ENCODE measurements at regions not wholly inside any gene's neighbourhood (a gene's known extent, or its start where the extent isn't known, plus 50 kb on each side); places are given as distances from the start of the nearest gene placed in this dataset.

DNA sequence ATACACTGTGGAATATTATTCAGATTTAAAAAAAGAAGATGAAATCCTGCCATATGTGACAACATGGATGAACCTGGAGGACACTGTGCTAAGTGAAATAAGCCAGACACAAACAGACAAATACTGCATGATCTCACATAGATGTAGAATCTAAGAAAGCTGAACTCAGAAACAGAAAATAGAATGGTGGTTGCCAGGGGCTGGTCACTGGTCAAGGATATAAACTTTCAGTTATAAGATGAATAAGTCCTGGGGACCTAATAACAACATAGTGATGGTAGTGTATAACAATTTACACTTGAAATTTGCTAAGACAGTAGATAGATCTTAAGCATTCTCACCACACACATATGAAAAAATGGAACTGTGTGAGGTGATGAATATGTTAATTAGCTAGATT is 161.3 kb upstream of the TMCC3 start:
- peaks cover 3% of the 10 kb centered on the region for H3K36me3 Mint-ChIP-seq (ENCODE audit: low read depth)
- CTCF ChIA-PET = interaction anchor here (0.7 kb wide), 1 partner anchor 197 kb away, joined by 3 read pairs; no protein-coding TSS in a partner anchor
- no peak overlapping the region for H3K27ac Mint-ChIP-seq
- peaks cover 5% of the 10 kb centered on the region for H3K27me3 Mint-ChIP-seq
- POLR2A ChIA-PET = interaction anchor here (0.6 kb wide), 1 partner anchor 484 kb away, joined by 4 read pairs; no protein-coding TSS in a partner anchor
- no peak overlapping the region for H3K4me3 Mint-ChIP-seq
- ATAC-seq (no peak), DNase-seq (no peak)
- intact Hi-C loops (cut with DNase I, micrococcal nuclease) = no loop called here
- peaks cover 27% of the 10 kb centered on the region for H3K9me3 Mint-ChIP-seq (ENCODE audit: low read depth)
- no peaks in the 10 kb centered on the region for H3K4me1 Mint-ChIP-seq

DNA sequence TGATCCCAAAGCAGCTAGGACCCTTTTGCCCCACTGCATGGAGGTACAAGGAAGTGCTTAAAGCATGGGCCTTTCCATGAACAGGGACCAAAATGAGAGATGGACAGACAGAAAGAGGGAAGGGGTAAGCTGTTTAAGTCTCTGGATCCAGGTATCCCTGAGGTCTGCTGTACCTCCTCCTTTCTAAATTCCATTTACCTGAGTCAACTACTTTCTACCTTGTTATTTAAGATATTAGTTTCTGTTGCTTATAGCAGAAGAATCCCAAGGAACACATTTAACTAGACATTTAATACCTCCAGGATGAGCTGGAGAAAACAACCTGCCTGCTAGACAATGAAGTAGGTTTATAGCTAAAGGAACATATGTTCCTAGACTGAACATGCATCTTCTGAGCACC is 157.6 kb upstream of the TMCC3 start:
- Mint-ChIP-seq H3K27ac (no peak overlapping the region), H3K4me1 (no peaks in the 10 kb centered on the region), H3K9me3 (ENCODE audit: low read depth) (peaks cover 15% of the 10 kb centered on the region), H3K4me3 (no peak overlapping the region), H3K27me3 (peaks cover 5% of the 10 kb centered on the region), H3K36me3 (ENCODE audit: low read depth) (no peaks in the 10 kb centered on the region)
- ChIA-PET POLR2A (no interaction called here), CTCF (interaction anchor here (0.7 to 2.1 kb wide), 3 partner anchors 19 to 264 kb away, joined by 3 to 6 read pairs (median 5); no protein-coding TSS in a partner anchor)
- no peak for ATAC-seq
- DNase-seq = no peak
- intact Hi-C loops (cut with DNase I, micrococcal nuclease) = no loop called here

DNA sequence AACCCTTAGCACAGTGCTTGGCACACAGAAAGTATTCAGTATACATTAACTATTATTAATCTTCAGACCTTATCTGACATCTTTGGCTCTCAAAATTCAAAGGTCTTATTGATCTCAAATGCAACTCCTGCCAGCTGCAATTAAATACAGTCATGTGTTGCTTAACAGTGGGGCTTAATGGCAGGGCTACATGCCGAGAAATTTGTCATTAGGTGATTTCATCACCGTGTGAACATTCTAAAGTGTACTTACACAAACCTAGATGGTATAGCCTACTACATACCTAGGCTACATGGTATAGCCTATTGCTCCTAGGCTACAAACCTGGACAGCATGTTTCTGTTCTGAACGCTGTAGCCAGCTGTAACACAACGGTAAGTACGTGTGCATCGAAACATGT is 156.3 kb upstream of the TMCC3 start:
- no peak for DNase-seq

GRCh38 chr12:94805749-94806529 is 155.6 kb upstream of the TMCC3 start:
- intact Hi-C loops (cut with DNase I, micrococcal nuclease) = no loop called here
- ChIA-PET POLR2A (no interaction called here), CTCF (interaction anchor here (0.5 kb wide), 1 partner anchor 395 kb away, joined by 3 read pairs; no protein-coding TSS in a partner anchor)
- H3K9me3 Mint-ChIP-seq (ENCODE audit: low read depth) = peaks cover 5% of the 10 kb centered on the region
- ATAC-seq (no peak), DNase-seq (no peak)
- H3K36me3 Mint-ChIP-seq (ENCODE audit: low read depth) = no peaks in the 10 kb centered on the region
- H3K27ac Mint-ChIP-seq = no peak overlapping the region
- H3K27me3 Mint-ChIP-seq = peaks cover 5% of the 10 kb centered on the region
- H3K4me1 Mint-ChIP-seq = no peaks in the 10 kb centered on the region
- no peak overlapping the region for H3K4me3 Mint-ChIP-seq

More for the DNA sequence above, 156.3 kb upstream of the TMCC3 start:
- ATAC-seq = no peak
- Mint-ChIP-seq H3K4me1 (no peaks in the 10 kb centered on the region), H3K4me3 (no peak overlapping the region), H3K27me3 (peaks cover 5% of the 10 kb centered on the region), H3K27ac (no peak overlapping the region), H3K36me3 (ENCODE audit: low read depth) (no peaks in the 10 kb centered on the region), H3K9me3 (ENCODE audit: low read depth) (peaks cover 9% of the 10 kb centered on the region)
- intact Hi-C loops (cut with DNase I, micrococcal nuclease) = no loop called here
- CTCF ChIA-PET = interaction anchor here (0.5 to 0.7 kb wide), 2 partner anchors 140 to 394 kb away, joined by 3 to 4 read pairs; no protein-coding TSS in a partner anchor
- POLR2A ChIA-PET = no interaction called here

DNA sequence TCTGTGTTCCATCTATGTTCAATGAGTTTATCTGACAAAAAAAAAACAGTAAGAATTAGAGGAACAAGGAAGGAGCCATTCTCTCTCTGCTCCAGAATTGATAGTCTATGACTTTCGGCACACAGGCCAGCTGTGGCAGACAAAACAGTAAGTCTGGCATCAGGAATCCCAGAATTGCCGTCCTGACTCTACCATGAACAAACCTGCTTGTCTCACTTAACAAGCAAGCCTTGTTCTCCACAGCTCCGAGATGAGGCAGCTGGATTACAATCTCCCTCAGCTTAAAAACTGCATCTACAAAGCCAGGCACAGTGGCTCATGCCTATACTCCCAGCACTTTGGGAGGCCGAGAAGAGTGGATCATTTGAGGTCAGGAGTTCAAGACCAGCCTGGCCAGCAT is 153.6 kb upstream of the TMCC3 start:
- intact Hi-C loops (cut with DNase I, micrococcal nuclease) = no loop called here
- DNase-seq (no peak), ATAC-seq (no peak)
- Mint-ChIP-seq H3K36me3 (ENCODE audit: low read depth) (no peaks in the 10 kb centered on the region), H3K4me3 (no peak overlapping the region), H3K27ac (no peak overlapping the region), H3K27me3 (peaks cover 2% of the 10 kb centered on the region), H3K9me3 (ENCODE audit: low read depth) (no peaks in the 10 kb centered on the region), H3K4me1 (no peaks in the 10 kb centered on the region)
- ChIA-PET POLR2A (no interaction called here), CTCF (no interaction called here)

GRCh38 chr12:94802796-94803195 is 152.4 kb upstream of the TMCC3 start:
- DNase-seq (no peak), ATAC-seq (no peak)
- Mint-ChIP-seq H3K36me3 (ENCODE audit: low read depth) (no peaks in the 10 kb centered on the region), H3K27ac (no peak overlapping the region), H3K27me3 (peaks cover 2% of the 10 kb centered on the region), H3K4me3 (no peak overlapping the region), H3K4me1 (no peaks in the 10 kb centered on the region), H3K9me3 (ENCODE audit: low read depth) (no peaks in the 10 kb centered on the region)
- intact Hi-C loops (cut with DNase I, micrococcal nuclease) = no loop called here
- ChIA-PET CTCF (no interaction called here), POLR2A (no interaction called here)

DNA sequence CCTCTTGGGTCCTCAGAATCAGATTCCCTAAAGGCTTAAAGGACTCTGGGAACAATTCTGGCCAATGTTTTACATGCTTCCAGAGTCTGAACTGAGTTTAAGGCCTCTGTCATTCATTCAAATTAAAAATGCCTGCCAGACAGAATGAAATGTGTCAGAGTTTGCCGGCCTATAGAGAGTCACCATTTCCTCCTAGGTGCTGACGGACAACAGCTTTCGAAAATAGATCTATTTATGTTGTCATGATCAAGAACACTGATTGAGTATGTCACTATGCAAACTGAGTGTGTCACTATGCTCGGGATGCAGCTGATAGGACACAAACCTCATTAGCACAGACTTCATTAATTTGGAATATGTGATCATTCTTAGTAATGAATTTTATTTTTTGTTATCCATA is 151.4 kb upstream of the TMCC3 start:
- ATAC-seq (no peak), DNase-seq (no peak)
- H3K4me1 Mint-ChIP-seq = no peaks in the 10 kb centered on the region
- no peak overlapping the region for H3K4me3 Mint-ChIP-seq
- H3K27ac Mint-ChIP-seq = no peak overlapping the region
- ChIA-PET CTCF (no interaction called here), POLR2A (no interaction called here)
- H3K9me3 Mint-ChIP-seq (ENCODE audit: low read depth) = no peaks in the 10 kb centered on the region
- no peaks in the 10 kb centered on the region for H3K36me3 Mint-ChIP-seq (ENCODE audit: low read depth)
- H3K27me3 Mint-ChIP-seq = no peaks in the 10 kb centered on the region
- intact Hi-C loops (cut with DNase I, micrococcal nuclease) = no loop called here

DNA sequence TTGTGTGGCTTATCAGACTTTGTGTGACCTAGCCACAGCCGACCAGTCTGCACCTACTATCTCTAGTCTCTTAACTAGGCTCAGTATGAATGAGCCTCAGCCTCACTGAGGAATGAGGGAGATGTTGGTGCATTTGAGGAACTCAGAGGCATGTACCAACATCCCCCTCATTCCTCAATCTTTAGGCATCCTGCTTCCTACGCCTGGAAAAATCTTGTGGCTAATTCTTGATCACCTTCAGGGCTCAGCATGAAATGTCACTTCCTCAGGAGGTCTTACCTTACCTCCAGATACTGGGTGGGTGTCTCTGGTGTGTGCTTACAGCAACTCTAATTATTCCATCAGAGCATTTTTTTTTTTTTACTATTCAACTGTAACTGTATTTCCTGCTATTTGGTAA is 148.8 kb upstream of the TMCC3 start:
- no peak for DNase-seq

DNA sequence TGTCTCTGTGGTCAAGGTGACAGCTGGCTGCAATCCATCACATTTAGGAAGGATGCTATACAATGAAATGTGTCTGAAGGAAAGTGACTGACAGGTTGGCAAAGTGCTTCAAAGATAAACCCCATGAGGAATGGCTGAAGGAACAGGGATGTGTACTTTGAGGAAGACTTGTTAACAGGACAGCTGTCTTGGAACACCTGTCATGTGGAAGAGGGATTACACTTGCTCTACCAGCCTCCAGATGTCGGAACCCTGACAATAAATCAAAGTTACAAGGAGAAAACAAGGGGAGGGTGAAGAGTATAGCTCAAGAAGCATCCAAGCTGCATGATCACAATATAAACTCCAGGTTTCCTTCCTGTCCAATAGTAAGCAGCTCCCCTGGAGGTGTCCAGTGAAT is 147.8 kb upstream of the TMCC3 start:
- no peaks in the 10 kb centered on the region for H3K27me3 Mint-ChIP-seq
- intact Hi-C loops (cut with DNase I, micrococcal nuclease) = no loop called here
- H3K36me3 Mint-ChIP-seq (ENCODE audit: low read depth) = no peaks in the 10 kb centered on the region
- DNase-seq (no peak), ATAC-seq (no peak)
- H3K4me1 Mint-ChIP-seq = peaks cover 13% of the 10 kb centered on the region
- H3K4me3 Mint-ChIP-seq = no peak overlapping the region
- no peak overlapping the region for H3K27ac Mint-ChIP-seq
- ChIA-PET CTCF (no interaction called here), POLR2A (no interaction called here)
- H3K9me3 Mint-ChIP-seq (ENCODE audit: low read depth) = no peaks in the 10 kb centered on the region

More for the DNA sequence above, 148.8 kb upstream of the TMCC3 start:
- H3K27ac Mint-ChIP-seq = no peak overlapping the region
- no peak for ATAC-seq
- no peaks in the 10 kb centered on the region for H3K36me3 Mint-ChIP-seq (ENCODE audit: low read depth)
- intact Hi-C loops (cut with DNase I, micrococcal nuclease) = no loop called here
- H3K27me3 Mint-ChIP-seq = no peaks in the 10 kb centered on the region
- no peak overlapping the region for H3K4me3 Mint-ChIP-seq
- no peaks in the 10 kb centered on the region for H3K9me3 Mint-ChIP-seq (ENCODE audit: low read depth)
- CTCF ChIA-PET = no interaction called here
- H3K4me1 Mint-ChIP-seq = peaks cover 10% of the 10 kb centered on the region
- POLR2A ChIA-PET = no interaction called here

GRCh38 chr12:94795520-94795919 is 145.2 kb upstream of the TMCC3 start:
- no peak for DNase-seq
- ATAC-seq = no peak
- H3K27ac Mint-ChIP-seq = no peak overlapping the region
- H3K9me3 Mint-ChIP-seq (ENCODE audit: low read depth) = no peaks in the 10 kb centered on the region
- ChIA-PET POLR2A (interaction anchor here (0.6 kb wide), 1 partner anchor 422 kb away, joined by 4 read pairs; the partner anchor contains the start of gene VEZT), CTCF (no interaction called here)
- intact Hi-C loops (cut with DNase I, micrococcal nuclease) = no loop called here
- H3K4me3 Mint-ChIP-seq = no peak overlapping the region
- H3K36me3 Mint-ChIP-seq (ENCODE audit: low read depth) = no peaks in the 10 kb centered on the region
- H3K4me1 Mint-ChIP-seq = peaks cover 16% of the 10 kb centered on the region
- H3K27me3 Mint-ChIP-seq = no peaks in the 10 kb centered on the region

- intact Hi-C loops (cut with DNase I, micrococcal nuclease) = no loop called here
Measured at GRCh38 chr12:94795044-94795443, 144.7 kb upstream of the TMCC3 start.

DNA sequence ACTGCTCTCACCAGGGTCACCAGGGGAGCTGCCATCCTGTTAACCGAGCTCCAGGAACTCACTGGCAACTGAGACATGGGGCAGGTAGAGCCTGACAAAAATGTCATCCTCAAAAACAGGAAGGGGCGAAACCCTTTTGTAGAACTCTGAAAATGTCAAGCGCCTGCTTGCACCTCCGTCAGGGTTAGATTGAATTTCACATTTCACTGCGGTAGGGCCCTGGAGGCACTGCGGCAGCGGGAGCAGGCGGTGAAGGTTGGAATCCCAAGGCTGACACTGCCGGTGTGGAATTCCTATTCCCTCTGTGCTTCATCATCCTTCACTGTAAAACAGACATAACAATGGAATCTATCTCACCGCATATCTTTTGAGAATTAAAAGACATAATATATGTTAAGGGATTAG is 142.8 kb upstream of the TMCC3 start:
- DNase-seq (no peak), ATAC-seq (no peak)
- intact Hi-C loops (cut with DNase I, micrococcal nuclease) = no loop called here
- Mint-ChIP-seq H3K4me1 (peaks cover 16% of the 10 kb centered on the region), H3K9me3 (ENCODE audit: low read depth) (no peaks in the 10 kb centered on the region), H3K27ac (no peak overlapping the region), H3K36me3 (ENCODE audit: low read depth) (no peaks in the 10 kb centered on the region), H3K27me3 (no peaks in the 10 kb centered on the region), H3K4me3 (no peak overlapping the region)
- ChIA-PET CTCF (interaction anchor here (0.8 kb wide), 1 partner anchor 11 kb away, joined by 3 read pairs; no protein-coding TSS in a partner anchor), POLR2A (no interaction called here)

More at GRCh38 chr12:94795044-94795443, 144.7 kb upstream of the TMCC3 start:
- no peaks in the 10 kb centered on the region for H3K36me3 Mint-ChIP-seq (ENCODE audit: low read depth)
- H3K4me1 Mint-ChIP-seq = peaks cover 16% of the 10 kb centered on the region
- no peaks in the 10 kb centered on the region for H3K9me3 Mint-ChIP-seq (ENCODE audit: low read depth)
- DNase-seq (peak; percentile 25), ATAC-seq (peak; percentile 53)
- POLR2A ChIA-PET = interaction anchor here (0.6 kb wide), 1 partner anchor 423 kb away, joined by 4 read pairs; the partner anchor contains the start of gene VEZT
- H3K27me3 Mint-ChIP-seq = no peaks in the 10 kb centered on the region
- no peak overlapping the region for H3K4me3 Mint-ChIP-seq
- CTCF ChIA-PET = no interaction called here
- no peak overlapping the region for H3K27ac Mint-ChIP-seq
